KOPT-K1 (cell line): ENCODE measurements at regions not wholly inside any gene's neighbourhood (a gene's known extent, or its start where the extent isn't known, plus 50 kb on each side); places are given as distances from the start of the nearest gene placed in this dataset.

Source experiments
- H3K27ac ChIP-seq: fragments of 200-600 bp; sonication (generic); 2 replicates; pipeline ENCODE4 v1.5.1; 2016; ENCODE audit warnings: antibody characterized with exemption, mild to moderate bottlenecking, low read depth, low read length; ENCODE audit not compliant: poor library complexity, severe bottlenecking
- H3K36me3 ChIP-seq: fragments of 200-600 bp; sonication (generic); 2 replicates; pipeline ENCODE4 v1.5.1; 2017; ENCODE audit warnings: antibody characterized with exemption, mild to moderate bottlenecking, low read length, moderate library complexity; ENCODE audit not compliant: insufficient read depth
- H3K9me3 ChIP-seq: fragments of 200-600 bp; sonication (generic); 2 replicates; pipeline ENCODE4 v1.5.1; 2017; ENCODE audit warnings: antibody characterized with exemption, low read length, mild to moderate bottlenecking; ENCODE audit not compliant: insufficient read depth, poor library complexity, severe bottlenecking

DNA sequence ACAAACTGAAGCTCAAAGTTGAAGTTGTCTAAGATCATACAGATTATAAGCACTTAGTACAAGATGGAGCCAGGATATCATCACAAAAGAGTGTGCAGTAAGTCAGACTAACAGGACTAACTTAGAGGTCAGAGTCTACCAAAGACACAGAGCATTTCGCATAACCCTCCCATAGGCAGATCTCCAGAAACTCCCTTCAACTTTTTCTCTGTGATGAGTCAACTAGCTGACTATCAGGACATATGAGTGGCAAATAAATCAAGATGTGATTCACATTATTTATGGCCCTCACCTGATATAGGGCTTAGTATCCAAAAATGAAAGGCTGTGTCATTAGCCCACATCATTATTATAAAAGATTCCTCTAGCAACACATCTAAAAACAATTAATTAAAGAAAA lies 484.6 kb downstream of the GALC start:
- no peaks in the 10 kb centered on the region for H3K36me3 ChIP-seq
- H3K27ac ChIP-seq: no peak overlapping the region
- no peaks in the 10 kb centered on the region for H3K9me3 ChIP-seq

DNA sequence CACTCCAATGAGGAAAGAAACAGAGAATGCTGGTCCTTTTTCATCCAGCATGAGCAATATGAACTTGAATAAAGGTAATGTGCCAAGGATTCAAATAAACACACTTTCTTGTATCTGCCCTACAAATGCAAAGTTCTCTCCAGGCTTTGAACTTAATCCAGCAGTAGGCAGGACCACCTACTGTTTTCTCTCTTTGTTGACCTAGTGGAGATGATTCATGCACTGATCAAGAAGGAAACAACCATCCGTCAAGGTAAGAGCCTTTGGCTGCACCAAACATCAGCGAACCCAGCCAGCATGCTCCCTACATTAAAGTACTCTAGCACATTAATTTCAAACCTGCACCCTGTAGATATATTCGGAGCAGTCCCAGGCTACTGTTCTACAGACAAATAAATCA lies 489.3 kb downstream of the GALC start:
- H3K27ac ChIP-seq: no peak overlapping the region
- H3K9me3 ChIP-seq: no peaks in the 10 kb centered on the region
- no peaks in the 10 kb centered on the region for H3K36me3 ChIP-seq

DNA sequence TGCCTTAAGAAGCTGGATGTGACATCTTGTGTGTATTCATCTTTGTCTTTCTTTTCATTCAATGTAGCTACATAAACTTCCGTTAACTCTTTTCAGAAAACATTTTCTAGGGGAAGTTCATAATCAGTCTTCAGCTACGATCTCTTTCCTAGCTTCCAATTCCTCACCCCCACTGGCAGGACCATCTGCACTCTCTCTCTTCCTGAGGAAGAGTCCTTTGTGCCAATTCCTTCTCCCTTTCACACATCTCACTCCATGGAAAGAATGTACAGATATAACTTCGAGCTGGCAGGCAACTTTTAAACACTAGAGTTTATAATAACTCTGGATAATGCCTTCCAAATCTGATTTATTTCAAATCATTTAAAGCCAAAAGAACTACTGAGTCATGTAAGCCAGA lies 495.7 kb downstream of the GALC start:
- Histone ChIP-seq H3K27ac (no peak overlapping the region), H3K9me3 (no peaks in the 10 kb centered on the region), H3K36me3 (no peaks in the 10 kb centered on the region)

DNA sequence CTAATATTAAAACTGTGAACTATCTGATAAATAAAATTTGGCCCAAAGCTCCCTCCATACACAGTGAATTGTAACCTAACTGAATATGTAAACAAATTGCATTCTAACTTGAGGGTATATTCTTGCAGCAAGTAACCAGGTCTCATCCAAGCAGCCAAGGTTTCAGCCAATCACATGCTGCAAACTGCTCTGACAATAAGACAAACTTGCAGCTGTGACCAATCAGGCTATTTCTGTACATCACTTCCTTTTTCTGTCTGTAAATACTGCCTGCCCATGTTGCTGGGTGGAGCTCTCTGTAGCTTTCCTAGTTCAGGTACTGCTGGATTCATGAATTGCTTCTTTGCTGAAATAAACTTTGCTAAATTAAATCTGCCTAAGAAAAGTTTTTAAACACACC lies 499.0 kb downstream of the GALC start:
- Histone ChIP-seq H3K9me3 (no peaks in the 10 kb centered on the region), H3K36me3 (no peaks in the 10 kb centered on the region), H3K27ac (no peak overlapping the region)

DNA sequence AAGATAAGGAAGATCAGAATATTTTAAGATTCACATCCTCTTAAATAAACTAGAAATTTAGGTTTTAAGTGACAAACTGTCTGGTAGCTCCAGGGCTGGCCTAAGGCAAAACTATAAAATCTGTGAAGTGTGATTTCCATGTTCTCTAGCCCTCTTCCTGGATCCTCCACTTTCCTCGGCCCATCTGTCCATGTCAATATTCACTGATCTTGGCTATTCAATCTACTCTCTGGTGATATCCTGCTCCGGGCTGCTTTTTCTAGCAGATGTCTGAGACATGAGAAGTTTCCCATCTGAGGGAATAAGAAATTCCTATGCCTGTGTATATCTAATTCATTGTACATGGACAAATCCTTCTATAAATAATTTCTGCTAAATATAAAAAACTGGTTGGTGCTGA lies 500.4 kb downstream of the GALC start:
- H3K36me3 ChIP-seq: no peaks in the 10 kb centered on the region
- H3K27ac ChIP-seq: no peak overlapping the region
- H3K9me3 ChIP-seq: no peaks in the 10 kb centered on the region

GRCh38 chr14:87491816-87492215 lies 501.2 kb downstream of the GALC start:
- H3K27ac ChIP-seq: no peak overlapping the region
- H3K36me3 ChIP-seq: no peaks in the 10 kb centered on the region
- no peaks in the 10 kb centered on the region for H3K9me3 ChIP-seq

DNA sequence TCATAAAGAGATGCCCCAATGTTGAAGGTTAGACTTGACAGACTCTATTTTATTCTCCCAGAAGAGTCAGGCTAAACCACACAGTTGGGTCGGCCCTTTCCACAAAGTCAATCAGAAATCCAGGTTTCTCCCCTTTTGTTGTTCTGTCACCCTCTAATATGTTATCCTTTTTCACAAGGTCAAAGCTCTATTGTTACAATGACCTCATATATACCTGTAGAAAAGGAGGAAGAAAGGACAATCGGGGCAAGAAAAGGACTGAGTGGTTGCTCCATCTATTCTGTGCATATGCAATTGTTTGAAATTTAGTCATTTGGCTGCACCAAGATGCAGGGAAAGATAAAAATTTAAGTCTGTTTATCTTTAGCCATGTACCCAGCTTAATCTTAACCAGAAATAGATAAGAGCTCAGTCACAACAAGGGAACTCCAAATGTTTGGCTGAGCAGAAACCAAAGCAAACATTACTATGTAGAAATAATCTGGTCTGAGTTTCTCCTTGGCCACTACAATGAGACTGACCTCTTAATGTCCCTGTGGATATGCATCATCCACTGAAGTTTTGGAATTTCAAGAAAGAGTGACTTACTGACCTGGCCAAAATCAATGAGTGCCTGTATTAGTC lies 503.7 kb downstream of the GALC start:
- no peaks in the 10 kb centered on the region for H3K36me3 ChIP-seq
- H3K27ac ChIP-seq: no peak overlapping the region
- H3K9me3 ChIP-seq: no peaks in the 10 kb centered on the region

DNA sequence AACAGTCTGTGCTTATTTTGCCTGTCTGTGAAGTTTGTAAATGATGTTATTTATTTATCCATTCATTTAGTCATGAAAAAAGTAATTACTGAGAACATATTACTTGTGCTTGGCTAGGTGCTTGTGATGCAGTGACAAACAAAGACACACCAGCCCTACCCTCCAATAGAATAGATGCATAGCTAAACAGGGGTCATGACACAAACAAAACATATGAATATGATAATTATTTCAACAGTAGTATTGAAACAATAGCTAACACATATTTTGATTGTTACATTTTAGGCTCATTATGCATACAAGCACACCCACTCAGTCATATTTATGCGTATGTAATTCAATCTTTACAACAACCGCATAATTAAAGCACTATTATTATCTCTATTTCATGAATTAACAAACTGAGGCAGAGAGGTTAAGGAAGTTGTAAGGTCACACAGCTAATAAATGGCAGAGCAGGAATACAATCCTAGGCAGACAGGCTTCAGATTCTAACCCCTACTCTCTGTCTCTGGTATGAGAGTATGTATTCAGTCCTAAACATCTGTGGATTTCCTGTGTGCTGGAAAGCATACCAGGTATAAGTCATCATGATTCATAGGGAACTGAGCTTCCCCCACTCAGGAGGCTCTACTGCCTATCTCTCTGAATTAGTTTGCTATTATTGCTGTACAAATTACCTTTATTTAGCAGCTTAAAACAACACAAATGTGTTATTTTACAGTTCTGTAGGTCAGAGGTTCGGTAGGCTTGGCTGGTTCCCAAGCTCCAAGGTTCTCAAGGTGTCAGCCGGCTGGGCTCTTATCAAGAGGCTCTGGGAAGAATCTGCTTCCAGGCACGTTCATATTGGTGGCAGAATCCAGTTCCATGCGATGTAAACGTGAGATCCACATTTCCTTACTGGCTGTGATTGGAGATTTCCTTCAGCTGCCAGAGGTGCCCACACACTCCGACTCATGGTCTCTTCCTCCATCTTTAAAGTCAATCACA lies 509.4 kb downstream of the GALC start:
- no peaks in the 10 kb centered on the region for H3K9me3 ChIP-seq
- H3K27ac ChIP-seq: no peak overlapping the region
- H3K36me3 ChIP-seq: no peaks in the 10 kb centered on the region

DNA sequence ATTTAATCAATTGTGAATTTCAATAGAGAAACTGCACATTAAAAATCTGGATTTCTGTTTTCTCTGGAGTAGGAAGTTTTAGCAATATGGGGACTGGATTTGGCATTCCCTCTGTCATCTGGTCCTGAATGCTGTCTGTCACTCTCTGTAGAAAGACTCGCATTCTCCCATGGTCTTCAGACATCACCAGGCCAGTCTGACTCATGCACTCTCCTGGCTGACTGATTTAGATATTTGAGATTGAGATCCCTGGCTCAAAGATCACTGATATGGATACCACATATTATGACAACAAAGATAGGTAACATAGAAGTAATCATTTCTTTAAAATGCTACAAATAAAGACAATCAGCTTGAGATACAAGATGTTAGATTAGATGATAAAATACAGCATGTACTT lies 524.5 kb downstream of the GALC start:
- no peaks in the 10 kb centered on the region for H3K36me3 ChIP-seq
- H3K27ac ChIP-seq: no peak overlapping the region
- no peaks in the 10 kb centered on the region for H3K9me3 ChIP-seq

DNA sequence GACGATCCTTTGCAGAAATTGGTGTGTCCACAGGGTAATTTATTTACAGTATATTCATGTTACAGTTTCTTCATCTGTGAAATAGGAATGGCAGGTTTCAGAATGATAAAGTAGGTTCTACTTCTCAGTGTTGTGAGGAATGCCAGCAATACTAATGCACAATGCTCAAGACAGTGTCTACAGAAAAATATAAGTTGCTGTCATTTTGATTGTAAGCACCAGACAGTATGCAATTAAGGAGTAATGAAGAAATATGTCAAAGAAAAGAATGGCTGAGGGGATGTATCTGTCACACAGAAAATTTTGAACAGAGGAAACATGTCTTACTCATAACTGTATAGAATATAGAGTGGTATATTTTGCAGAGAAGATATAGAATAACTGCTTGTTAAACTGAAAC lies 525.4 kb downstream of the GALC start:
- Histone ChIP-seq H3K27ac (no peak overlapping the region), H3K9me3 (no peaks in the 10 kb centered on the region), H3K36me3 (no peaks in the 10 kb centered on the region)

- no peaks in the 10 kb centered on the region for H3K36me3 ChIP-seq
- no peak overlapping the region for H3K27ac ChIP-seq
- no peaks in the 10 kb centered on the region for H3K9me3 ChIP-seq
Measured at GRCh38 chr14:87465770-87466169, 527.2 kb downstream of the GALC start.

DNA sequence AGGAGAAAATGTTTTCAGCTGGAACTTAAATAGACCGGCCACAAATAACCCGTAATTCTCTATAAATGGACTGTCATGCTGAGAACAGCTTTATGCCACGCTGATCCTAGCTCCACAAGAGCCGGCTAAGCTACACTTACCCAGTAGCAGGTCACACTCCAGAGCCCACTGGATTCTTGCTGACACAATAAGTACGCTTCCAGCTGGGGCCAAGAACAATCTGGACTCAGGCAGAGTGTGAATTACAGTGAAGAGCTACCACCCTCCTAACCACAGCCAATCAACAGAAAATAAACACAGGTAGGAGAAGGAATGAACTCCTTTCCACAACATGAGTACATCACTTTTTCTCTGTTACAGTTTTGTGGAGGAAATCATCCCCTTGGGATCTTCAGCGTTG lies 531.3 kb downstream of the GALC start:
- H3K9me3 ChIP-seq: no peaks in the 10 kb centered on the region
- no peaks in the 10 kb centered on the region for H3K36me3 ChIP-seq
- H3K27ac ChIP-seq: no peak overlapping the region

GRCh38 chr14:87457720-87458119 lies 535.3 kb downstream of the GALC start:
- H3K36me3 ChIP-seq: no peaks in the 10 kb centered on the region
- H3K9me3 ChIP-seq: no peaks in the 10 kb centered on the region
- peak overlapping the region; percentile 5 for H3K27ac ChIP-seq

DNA sequence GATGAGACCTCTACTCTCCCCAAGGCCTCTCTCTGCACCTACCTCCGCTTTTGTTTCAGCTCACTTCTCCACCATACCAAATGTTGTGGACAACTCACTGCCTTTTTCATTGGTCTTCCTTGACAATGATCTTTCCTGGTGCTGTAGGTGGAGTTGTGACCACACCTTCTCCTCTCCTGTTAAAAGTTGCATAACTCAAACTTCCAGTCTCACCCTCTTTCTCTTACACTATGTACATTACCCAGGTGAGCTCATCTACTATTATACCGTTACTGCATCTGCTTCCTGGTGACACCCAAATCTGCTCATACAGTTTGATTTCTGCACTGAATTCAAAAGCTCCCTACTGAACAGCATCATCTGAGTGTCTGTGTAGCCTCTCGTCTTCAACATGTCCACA lies 542.8 kb downstream of the GALC start:
- no peak overlapping the region for H3K27ac ChIP-seq
- H3K36me3 ChIP-seq: no peaks in the 10 kb centered on the region
- no peaks in the 10 kb centered on the region for H3K9me3 ChIP-seq

GRCh38 chr14:87449016-87449415 lies 544.0 kb downstream of the GALC start:
- Histone ChIP-seq H3K36me3 (no peaks in the 10 kb centered on the region), H3K9me3 (no peaks in the 10 kb centered on the region), H3K27ac (no peak overlapping the region)

GRCh38 chr14:87443787-87444186 lies 549.2 kb downstream of the GALC start:
- H3K36me3 ChIP-seq: no peaks in the 10 kb centered on the region
- no peaks in the 10 kb centered on the region for H3K9me3 ChIP-seq
- no peak overlapping the region for H3K27ac ChIP-seq
